PC-3 (cell line): ENCODE measurements at regions not wholly inside any gene's neighbourhood (a gene's known extent, or its start where the extent isn't known, plus 50 kb on each side); places are given as distances from the start of the nearest gene placed in this dataset.

Source experiments
- EZH2 ChIP-seq: fragments of 300-600 bp; sonication (generic); IDR thresholded peaks from one replicate; pipeline ENCODE4 v1.6.1; 2017; ENCODE audit warnings: antibody characterized with exemption, mild to moderate bottlenecking, low read length; ENCODE audit not compliant: unreplicated experiment
- TF ChIP-seq, protein P1 (sequence below): fragments of 300-600 bp; sonication (generic); conservative IDR thresholded peaks from 2 replicates; pipeline ENCODE4 v1.5.1; 2017; ENCODE audit warnings: antibody characterized with exemption, low read depth, mild to moderate bottlenecking, low read length

DNA sequence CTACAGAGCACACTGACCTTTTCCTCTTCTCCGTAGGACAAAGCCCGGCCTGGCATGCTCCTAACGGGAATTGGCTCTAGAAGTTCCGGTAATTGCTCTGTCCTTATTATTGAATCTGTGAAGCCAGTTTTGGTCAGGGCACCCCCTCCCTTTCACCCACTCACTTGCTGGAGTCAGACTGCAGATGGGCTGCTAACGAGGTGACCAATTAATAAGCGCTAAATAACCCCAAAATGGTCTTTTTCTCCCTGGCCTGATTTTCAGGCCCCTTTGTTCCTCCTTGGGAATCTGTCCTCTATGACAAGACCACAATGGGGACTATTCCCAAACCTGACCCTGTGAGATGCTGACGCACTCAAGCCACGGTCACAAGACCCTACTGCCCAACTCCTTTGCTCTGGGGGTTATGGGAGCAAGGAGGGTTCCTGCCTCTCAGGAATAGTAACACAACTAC is 610.0 kb upstream of the CADM1 start:
- TF ChIP-seq, protein P1, sequence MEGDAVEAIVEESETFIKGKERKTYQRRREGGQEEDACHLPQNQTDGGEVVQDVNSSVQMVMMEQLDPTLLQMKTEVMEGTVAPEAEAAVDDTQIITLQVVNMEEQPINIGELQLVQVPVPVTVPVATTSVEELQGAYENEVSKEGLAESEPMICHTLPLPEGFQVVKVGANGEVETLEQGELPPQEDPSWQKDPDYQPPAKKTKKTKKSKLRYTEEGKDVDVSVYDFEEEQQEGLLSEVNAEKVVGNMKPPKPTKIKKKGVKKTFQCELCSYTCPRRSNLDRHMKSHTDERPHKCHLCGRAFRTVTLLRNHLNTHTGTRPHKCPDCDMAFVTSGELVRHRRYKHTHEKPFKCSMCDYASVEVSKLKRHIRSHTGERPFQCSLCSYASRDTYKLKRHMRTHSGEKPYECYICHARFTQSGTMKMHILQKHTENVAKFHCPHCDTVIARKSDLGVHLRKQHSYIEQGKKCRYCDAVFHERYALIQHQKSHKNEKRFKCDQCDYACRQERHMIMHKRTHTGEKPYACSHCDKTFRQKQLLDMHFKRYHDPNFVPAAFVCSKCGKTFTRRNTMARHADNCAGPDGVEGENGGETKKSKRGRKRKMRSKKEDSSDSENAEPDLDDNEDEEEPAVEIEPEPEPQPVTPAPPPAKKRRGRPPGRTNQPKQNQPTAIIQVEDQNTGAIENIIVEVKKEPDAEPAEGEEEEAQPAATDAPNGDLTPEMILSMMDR, result no peak
- TF ChIP-seq EZH2, result no peak
